ENCODE measurements at regions not wholly inside any gene's neighbourhood (a gene's known extent, or its start where the extent isn't known, plus 50 kb on each side); places are given as distances from the start of the nearest gene placed in this dataset.

DNA sequence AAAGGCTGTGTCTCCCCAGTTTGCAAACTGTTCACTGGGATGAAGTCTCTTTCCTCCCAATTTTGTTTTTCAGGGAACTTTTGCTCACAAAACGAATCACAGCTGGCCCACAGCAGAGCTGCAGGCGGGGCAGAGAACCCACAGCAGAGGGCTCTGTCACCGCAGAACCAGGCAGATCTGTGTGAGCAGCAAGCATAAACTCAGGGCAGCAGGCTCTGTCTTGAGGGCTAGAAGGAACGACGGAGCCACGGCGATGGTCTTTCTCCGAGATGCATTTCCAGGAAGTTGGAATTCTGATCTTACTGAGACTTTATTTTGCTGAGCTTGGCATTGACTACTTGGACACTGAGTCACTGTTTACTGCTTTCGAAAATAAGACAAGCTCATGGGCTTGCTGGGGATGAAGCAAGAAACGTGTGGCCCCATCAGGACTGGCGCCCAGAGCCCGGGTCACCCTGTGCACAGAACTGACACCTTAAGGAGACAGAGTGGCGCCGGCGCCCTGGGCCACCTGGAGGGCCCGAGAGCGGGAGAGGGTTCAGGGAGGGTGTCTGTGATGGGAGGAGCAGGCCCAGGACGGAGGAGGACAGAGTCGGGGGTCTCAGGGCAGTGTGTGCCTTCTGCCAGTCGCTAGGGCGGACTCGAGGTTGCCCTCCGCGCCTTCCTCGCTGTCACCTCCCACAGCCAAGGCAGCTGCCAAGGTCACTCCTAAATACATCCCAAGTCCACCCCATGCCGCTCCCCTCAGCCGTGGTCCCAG is 106.3 kb upstream of the NXT1 start:
- H2AFZ ChIP-seq = no peak overlapping the region
- H3K4me2 ChIP-seq (ENCODE audit: low read length) = no peak overlapping the region
- H3K36me3 ChIP-seq (ENCODE audit: control insufficient read depth, insufficient read depth, low read length) = no peaks in the 10 kb centered on the region
- H3K79me2 ChIP-seq = no peaks in the 10 kb centered on the region
- TF ChIP-seq, protein P1, sequence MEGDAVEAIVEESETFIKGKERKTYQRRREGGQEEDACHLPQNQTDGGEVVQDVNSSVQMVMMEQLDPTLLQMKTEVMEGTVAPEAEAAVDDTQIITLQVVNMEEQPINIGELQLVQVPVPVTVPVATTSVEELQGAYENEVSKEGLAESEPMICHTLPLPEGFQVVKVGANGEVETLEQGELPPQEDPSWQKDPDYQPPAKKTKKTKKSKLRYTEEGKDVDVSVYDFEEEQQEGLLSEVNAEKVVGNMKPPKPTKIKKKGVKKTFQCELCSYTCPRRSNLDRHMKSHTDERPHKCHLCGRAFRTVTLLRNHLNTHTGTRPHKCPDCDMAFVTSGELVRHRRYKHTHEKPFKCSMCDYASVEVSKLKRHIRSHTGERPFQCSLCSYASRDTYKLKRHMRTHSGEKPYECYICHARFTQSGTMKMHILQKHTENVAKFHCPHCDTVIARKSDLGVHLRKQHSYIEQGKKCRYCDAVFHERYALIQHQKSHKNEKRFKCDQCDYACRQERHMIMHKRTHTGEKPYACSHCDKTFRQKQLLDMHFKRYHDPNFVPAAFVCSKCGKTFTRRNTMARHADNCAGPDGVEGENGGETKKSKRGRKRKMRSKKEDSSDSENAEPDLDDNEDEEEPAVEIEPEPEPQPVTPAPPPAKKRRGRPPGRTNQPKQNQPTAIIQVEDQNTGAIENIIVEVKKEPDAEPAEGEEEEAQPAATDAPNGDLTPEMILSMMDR (IDR thresholded peaks at IDR 0.05) = no peak
- H3K27ac ChIP-seq = no peak overlapping the region
- H3K4me1 ChIP-seq = no peaks in the 10 kb centered on the region
- H3K9me3 ChIP-seq (ENCODE audit: control insufficient read depth, low read length) = no peaks in the 10 kb centered on the region
- no peaks in the 10 kb centered on the region for H3K27me3 ChIP-seq (ENCODE audit: control insufficient read depth, insufficient read depth, low read length)
- H3K9ac ChIP-seq = no peak overlapping the region
- H3K4me3 ChIP-seq (ENCODE audit: low read depth, low read length) = no peak overlapping the region

GRCh38 chr20:23243791-23244155 is 106.8 kb upstream of the NXT1 start:
- H3K79me2 ChIP-seq = no peaks in the 10 kb centered on the region
- H3K27ac ChIP-seq = no peak overlapping the region
- no peak overlapping the region for H2AFZ ChIP-seq
- no peak overlapping the region for H3K4me3 ChIP-seq (ENCODE audit: low read depth, low read length)
- H3K9ac ChIP-seq = no peak overlapping the region
- no peaks in the 10 kb centered on the region for H3K36me3 ChIP-seq (ENCODE audit: control insufficient read depth, insufficient read depth, low read length)
- H3K27me3 ChIP-seq (ENCODE audit: control insufficient read depth, insufficient read depth, low read length) = no peaks in the 10 kb centered on the region
- H3K4me1 ChIP-seq = no peaks in the 10 kb centered on the region
- no peaks in the 10 kb centered on the region for H3K9me3 ChIP-seq (ENCODE audit: control insufficient read depth, low read length)
- no peak overlapping the region for H3K4me2 ChIP-seq (ENCODE audit: low read length)
- TF ChIP-seq, protein P1 (IDR thresholded peaks at IDR 0.05) = no peak

DNA sequence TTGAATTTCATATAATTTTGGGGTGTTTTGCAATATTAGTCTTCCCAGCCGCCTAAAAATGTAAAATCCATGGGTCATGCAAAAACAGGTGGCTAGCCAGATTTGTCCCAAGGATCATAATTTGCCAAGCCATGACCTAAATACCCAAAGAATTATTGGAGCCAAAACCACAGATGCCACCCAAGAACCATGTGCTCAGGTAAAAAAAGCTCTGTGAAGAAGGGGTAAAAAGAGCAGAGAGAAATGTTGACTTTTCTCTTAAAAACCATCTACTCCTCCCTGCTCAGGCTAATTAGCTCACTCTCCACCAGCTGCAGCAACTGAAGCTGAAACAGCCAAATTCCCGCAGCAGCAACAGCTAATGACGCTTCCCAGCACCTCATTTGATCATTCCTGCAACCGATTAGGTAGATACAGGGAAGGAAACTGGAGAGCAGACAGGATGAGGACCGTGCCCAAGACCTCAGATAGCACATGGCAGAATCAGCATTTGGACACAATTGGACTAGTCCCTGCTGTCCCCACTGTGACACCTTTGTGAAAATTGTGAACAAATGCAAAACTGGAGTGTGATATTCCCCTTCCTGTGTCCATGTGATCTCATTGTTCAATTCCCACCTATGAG is 107.9 kb upstream of the NXT1 start:
- Histone ChIP-seq H3K4me3 (ENCODE audit: low read depth, low read length) (no peak overlapping the region), H3K36me3 (ENCODE audit: control insufficient read depth, insufficient read depth, low read length) (no peaks in the 10 kb centered on the region), H3K9me3 (ENCODE audit: control insufficient read depth, low read length) (no peaks in the 10 kb centered on the region), H3K9ac (no peak overlapping the region), H3K27ac (no peak overlapping the region), H3K79me2 (no peaks in the 10 kb centered on the region), H2AFZ (no peak overlapping the region), H3K27me3 (ENCODE audit: control insufficient read depth, insufficient read depth, low read length) (no peaks in the 10 kb centered on the region), H3K4me2 (ENCODE audit: low read length) (no peak overlapping the region), H3K4me1 (no peaks in the 10 kb centered on the region)
- TF ChIP-seq, protein P1 (IDR thresholded peaks at IDR 0.05) = no peak

DNA sequence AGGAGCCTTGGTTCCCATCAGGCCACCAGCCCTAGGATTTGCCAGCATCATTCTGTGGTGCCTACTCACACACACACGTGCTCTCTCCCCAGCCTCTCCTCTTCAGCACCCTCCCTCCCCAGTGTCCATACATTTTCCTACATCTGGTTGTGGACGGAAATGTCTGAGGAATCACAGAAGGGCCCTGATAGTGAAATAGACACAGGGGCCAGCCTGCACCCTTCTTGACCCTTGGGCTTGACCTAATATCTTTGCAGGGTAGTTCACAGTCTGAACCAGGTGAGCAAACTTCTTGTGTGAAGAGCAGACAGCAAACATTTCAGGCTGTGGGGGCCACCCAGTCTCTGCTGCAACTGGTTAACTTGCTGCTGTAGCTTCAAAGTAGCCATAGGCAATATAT is 108.5 kb upstream of the NXT1 start:
- Histone ChIP-seq H3K4me1 (no peaks in the 10 kb centered on the region), H3K79me2 (no peaks in the 10 kb centered on the region), H2AFZ (no peak overlapping the region), H3K36me3 (ENCODE audit: control insufficient read depth, insufficient read depth, low read length) (no peaks in the 10 kb centered on the region), H3K4me2 (ENCODE audit: low read length) (no peak overlapping the region), H3K27ac (no peak overlapping the region), H3K27me3 (ENCODE audit: control insufficient read depth, insufficient read depth, low read length) (no peaks in the 10 kb centered on the region), H3K9me3 (ENCODE audit: control insufficient read depth, low read length) (no peaks in the 10 kb centered on the region), H3K9ac (no peak overlapping the region), H3K4me3 (ENCODE audit: low read depth, low read length) (no peak overlapping the region)
- TF ChIP-seq, protein P1 (IDR thresholded peaks at IDR 0.05) = no peak

- Histone ChIP-seq H2AFZ (no peak overlapping the region), H3K4me1 (no peaks in the 10 kb centered on the region), H3K27me3 (ENCODE audit: control insufficient read depth, insufficient read depth, low read length) (no peaks in the 10 kb centered on the region), H3K36me3 (ENCODE audit: control insufficient read depth, insufficient read depth, low read length) (no peaks in the 10 kb centered on the region), H3K4me3 (ENCODE audit: low read depth, low read length) (no peak overlapping the region), H3K27ac (no peak overlapping the region), H3K4me2 (ENCODE audit: low read length) (no peak overlapping the region), H3K9me3 (ENCODE audit: control insufficient read depth, low read length) (no peaks in the 10 kb centered on the region), H3K79me2 (no peaks in the 10 kb centered on the region), H3K9ac (no peak overlapping the region)
- TF ChIP-seq, protein P1 (IDR thresholded peaks at IDR 0.05) = no peak
Observed at GRCh38 chr20:23241416-23241815, 109.2 kb upstream of the NXT1 start.
